Activated CD4-positive, alpha-beta T cell treated with anti-CD3 and anti-CD28 coated beads for 24 hours (primary cell): ENCODE measurements at regions not wholly inside any gene's neighbourhood (a gene's known extent, or its start where the extent isn't known, plus 50 kb on each side); places are given as distances from the start of the nearest gene placed in this dataset.

Source experiments
- DNase-seq, 2 donors: peaks; one replicate each; pipeline ENCODE4 v3.0.0-alpha.2; 2020; ENCODE audit warnings: low read depth in 2 of 2

GRCh38 chr5:77948476-77948875 lies 172.3 kb upstream of the TBCA start:
- no peak for DNase-seq

GRCh38 chr5:77947041-77947428 lies 170.9 kb upstream of the TBCA start:
- DNase-seq = no peak

- DNase-seq = no peak
Measured at GRCh38 chr5:77946381-77947040, 170.4 kb upstream of the TBCA start.

GRCh38 chr5:77945874-77946273 lies 169.7 kb upstream of the TBCA start:
- DNase-seq = no peak

GRCh38 chr5:77944757-77945340 lies 168.7 kb upstream of the TBCA start:
- no peak for DNase-seq

GRCh38 chr5:77943851-77944250 lies 167.7 kb upstream of the TBCA start:
- DNase-seq = no peak

- DNase-seq = no peak
Measured at GRCh38 chr5:77942578-77943239, 166.6 kb upstream of the TBCA start.

- DNase-seq = no peak
Measured at GRCh38 chr5:77937015-77937908, 161.1 kb upstream of the TBCA start.

- no peak for DNase-seq
Measured at GRCh38 chr5:77936365-77936693, 160.2 kb upstream of the TBCA start.

GRCh38 chr5:77935506-77936364 lies 159.6 kb upstream of the TBCA start:
- DNase-seq = peak in 1 of 2 donors; percentile 11

GRCh38 chr5:77928776-77929300 lies 152.7 kb upstream of the TBCA start:
- DNase-seq = no peak

- no peak for DNase-seq
Measured at GRCh38 chr5:77926337-77926736, 150.2 kb upstream of the TBCA start.

- no peak for DNase-seq
Measured at GRCh38 chr5:77925503-77925902, 149.4 kb upstream of the TBCA start.

- DNase-seq = no peak
Measured at GRCh38 chr5:77924081-77924480, 147.9 kb upstream of the TBCA start.

- DNase-seq = no peak
Measured at GRCh38 chr5:77923666-77924065, 147.5 kb upstream of the TBCA start.

GRCh38 chr5:77921094-77921768 lies 145.1 kb upstream of the TBCA start:
- DNase-seq = no peak

- DNase-seq = no peak
Measured at GRCh38 chr5:77920359-77921058, 144.4 kb upstream of the TBCA start.

- DNase-seq = no peak
Measured at GRCh38 chr5:77915346-77915745, 139.2 kb upstream of the TBCA start.

GRCh38 chr5:77912721-77913120 lies 136.6 kb upstream of the TBCA start:
- DNase-seq = no peak

GRCh38 chr5:77910602-77911188 lies 134.6 kb upstream of the TBCA start:
- no peak for DNase-seq
